ENCODE measurements at regions not wholly inside any gene's neighbourhood (a gene's known extent, or its start where the extent isn't known, plus 50 kb on each side); places are given as distances from the start of the nearest gene placed in this dataset.

GRCh38 chr4:181613200-181613599, 630.0 kb upstream of the TENM3 start:
- intact Hi-C loops (cut with DNase I), result no loop called here
- Histone ChIP-seq H3K27ac (no peak overlapping the region), H3K4me1 (peaks cover 0 to 4% (median 0%) of the 10 kb centered on the region in 12 donors), H3K36me3 (no peaks in the 10 kb centered on the region), H3K4me3 (no peak overlapping the region), H3K9me3 (no peaks in the 10 kb centered on the region), H3K27me3 (no peaks in the 10 kb centered on the region)
- ATAC-seq (no peak), DNase-seq (no peak)
- 49 to 72% (median 61%) methylated on average over 6 of the region's 6 CpGs for WGBS, 4 donors
- TF ChIP-seq CTCF (IDR thresholded peaks at IDR 0.05), result no peak
- no peak for TF ChIP-seq POLR2A (IDR thresholded peaks at IDR 0.05)

GRCh38 chr4:181618038-181618618, 625.1 kb upstream of the TENM3 start:
- Histone ChIP-seq H3K9me3 (no peaks in the 10 kb centered on the region), H3K27ac (no peak overlapping the region), H3K4me1 (peaks cover 0 to 11% (median 0%) of the 10 kb centered on the region in 12 donors), H3K27me3 (no peaks in the 10 kb centered on the region), H3K4me3 (no peak overlapping the region), H3K36me3 (no peaks in the 10 kb centered on the region)
- no peak for TF ChIP-seq POLR2A (IDR thresholded peaks at IDR 0.05)
- no peak for TF ChIP-seq CTCF (IDR thresholded peaks at IDR 0.05)
- intact Hi-C loops (cut with DNase I), result no loop called here
- 25 to 34% (median 33%) methylated on average over 6 of the region's 6 CpGs for WGBS, 4 donors
- DNase-seq, result no peak
- peak in 2 of 4 donors; percentile 28 to 63 for ATAC-seq

GRCh38 chr4:181618896-181619295, 624.3 kb upstream of the TENM3 start:
- Histone ChIP-seq H3K27me3 (no peaks in the 10 kb centered on the region), H3K36me3 (no peaks in the 10 kb centered on the region), H3K27ac (no peak overlapping the region), H3K4me1 (peaks cover 0 to 11% (median 0%) of the 10 kb centered on the region in 12 donors), H3K9me3 (no peaks in the 10 kb centered on the region), H3K4me3 (no peak overlapping the region)
- WGBS, 4 donors, result 61 to 75% (median 70%) methylated on average over 5 of the region's 5 CpGs
- intact Hi-C loops (cut with DNase I), result no loop called here
- ATAC-seq (no peak), DNase-seq (no peak)
- TF ChIP-seq CTCF (IDR thresholded peaks at IDR 0.05) (no peak), POLR2A (IDR thresholded peaks at IDR 0.05) (no peak)

GRCh38 chr4:181619651-181620050, 623.6 kb upstream of the TENM3 start:
- H3K9me3 ChIP-seq, result no peaks in the 10 kb centered on the region
- intact Hi-C loops (cut with DNase I), result no loop called here
- ATAC-seq, result no peak
- 80 to 89% (median 84%) methylated on average over 7 of the region's 7 CpGs for WGBS, 4 donors
- H3K27ac ChIP-seq, result no peak overlapping the region
- TF ChIP-seq POLR2A (IDR thresholded peaks at IDR 0.05) (no peak), CTCF (IDR thresholded peaks at IDR 0.05) (no peak)
- no peaks in the 10 kb centered on the region for H3K36me3 ChIP-seq
- H3K4me3 ChIP-seq, result no peak overlapping the region
- no peak for DNase-seq
- H3K4me1 ChIP-seq, result peaks cover 0 to 11% (median 0%) of the 10 kb centered on the region in 12 donors
- no peaks in the 10 kb centered on the region for H3K27me3 ChIP-seq

Data from heart left ventricle (tissue), 16 donors.